ENCODE measurements at regions not wholly inside any gene's neighbourhood (a gene's known extent, or its start where the extent isn't known, plus 50 kb on each side); places are given as distances from the start of the nearest gene placed in this dataset.

DNA sequence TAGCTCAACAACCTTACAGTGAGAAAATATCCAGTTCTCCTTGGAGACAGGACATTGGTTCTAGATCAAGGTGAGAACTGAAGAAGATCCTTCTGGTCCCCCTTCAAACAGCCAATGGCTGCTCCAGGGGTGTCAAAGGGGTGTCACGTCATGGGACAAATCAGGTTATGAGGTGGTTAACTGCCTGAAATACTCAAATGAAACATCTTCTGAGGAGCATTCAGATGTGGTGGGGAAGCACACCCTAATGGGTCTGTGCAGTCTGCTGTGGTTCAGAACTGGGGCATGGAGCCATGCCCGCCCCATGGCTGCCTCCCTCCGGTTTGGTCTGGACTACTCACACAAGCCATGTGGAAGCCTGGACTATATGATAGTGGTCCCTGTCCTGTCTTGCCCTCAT, 52.4 kb upstream of the PARP11 start:
- no TSS peak for BruUV-seq (replicated peaks)
- Histone ChIP-seq H3K79me2 (ENCODE audit: low read depth) (no peaks in the 10 kb centered on the region), H3K4me2 (no peak overlapping the region), H3F3A (ENCODE audit: insufficient read depth, low read depth) (no peaks in the 10 kb centered on the region), H2AFZ (no peak overlapping the region), H3K36me3 (ENCODE audit: low read depth) (no peaks in the 10 kb centered on the region), H3K9me3 (ENCODE audit: insufficient read depth, low read depth) (no peaks in the 10 kb centered on the region), H3K9me2 (ENCODE audit: insufficient read depth) (no peaks in the 10 kb centered on the region), H3K4me3 (no peak overlapping the region), H4K20me1 (ENCODE audit: insufficient read depth) (no peaks in the 10 kb centered on the region), H3K4me1 (replicated peaks; ENCODE audit: insufficient read depth) (no peaks in the 10 kb centered on the region), H3K27me3 (ENCODE audit: insufficient read depth, low read depth) (peaks cover 81% of the 10 kb centered on the region), H3K27ac (no peak overlapping the region)
- DNase-seq = no peak
- ChIA-PET CTCF (no interaction called here), POLR2A (ENCODE audit: unreplicated experiment) (no interaction called here)
- intact Hi-C loops (cut with micrococcal nuclease; ENCODE audit: unreplicated experiment) = no loop called here
- TF ChIP-seq EZH2 (IDR thresholded peaks at IDR 0.05; ENCODE audit: low read depth) = no peak
- TF ChIP-seq, protein P1, sequence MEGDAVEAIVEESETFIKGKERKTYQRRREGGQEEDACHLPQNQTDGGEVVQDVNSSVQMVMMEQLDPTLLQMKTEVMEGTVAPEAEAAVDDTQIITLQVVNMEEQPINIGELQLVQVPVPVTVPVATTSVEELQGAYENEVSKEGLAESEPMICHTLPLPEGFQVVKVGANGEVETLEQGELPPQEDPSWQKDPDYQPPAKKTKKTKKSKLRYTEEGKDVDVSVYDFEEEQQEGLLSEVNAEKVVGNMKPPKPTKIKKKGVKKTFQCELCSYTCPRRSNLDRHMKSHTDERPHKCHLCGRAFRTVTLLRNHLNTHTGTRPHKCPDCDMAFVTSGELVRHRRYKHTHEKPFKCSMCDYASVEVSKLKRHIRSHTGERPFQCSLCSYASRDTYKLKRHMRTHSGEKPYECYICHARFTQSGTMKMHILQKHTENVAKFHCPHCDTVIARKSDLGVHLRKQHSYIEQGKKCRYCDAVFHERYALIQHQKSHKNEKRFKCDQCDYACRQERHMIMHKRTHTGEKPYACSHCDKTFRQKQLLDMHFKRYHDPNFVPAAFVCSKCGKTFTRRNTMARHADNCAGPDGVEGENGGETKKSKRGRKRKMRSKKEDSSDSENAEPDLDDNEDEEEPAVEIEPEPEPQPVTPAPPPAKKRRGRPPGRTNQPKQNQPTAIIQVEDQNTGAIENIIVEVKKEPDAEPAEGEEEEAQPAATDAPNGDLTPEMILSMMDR (conservative IDR thresholded peaks at IDR 0.05) = no peak

DNA sequence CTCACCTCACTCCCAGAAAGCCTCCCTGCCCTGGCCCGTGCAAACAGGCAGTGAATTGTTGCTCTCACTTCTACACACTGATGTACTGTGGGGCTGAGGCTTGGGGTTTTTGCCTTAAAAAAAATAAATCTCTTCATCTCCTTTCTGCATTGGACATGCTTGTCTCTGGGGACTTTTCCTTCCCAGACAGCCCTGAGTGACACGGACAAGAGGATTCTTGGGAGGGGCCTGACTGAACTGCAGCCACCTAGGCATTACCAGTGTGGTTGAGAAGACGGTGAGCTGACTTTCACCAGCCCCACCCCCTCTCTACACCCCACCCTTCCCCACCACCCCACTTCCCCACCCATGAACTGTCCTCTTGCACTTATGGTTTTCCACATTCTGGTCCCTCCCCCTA, 51.6 kb upstream of the PARP11 start:
- H3K4me1 ChIP-seq (replicated peaks; ENCODE audit: insufficient read depth) = no peaks in the 10 kb centered on the region

DNA sequence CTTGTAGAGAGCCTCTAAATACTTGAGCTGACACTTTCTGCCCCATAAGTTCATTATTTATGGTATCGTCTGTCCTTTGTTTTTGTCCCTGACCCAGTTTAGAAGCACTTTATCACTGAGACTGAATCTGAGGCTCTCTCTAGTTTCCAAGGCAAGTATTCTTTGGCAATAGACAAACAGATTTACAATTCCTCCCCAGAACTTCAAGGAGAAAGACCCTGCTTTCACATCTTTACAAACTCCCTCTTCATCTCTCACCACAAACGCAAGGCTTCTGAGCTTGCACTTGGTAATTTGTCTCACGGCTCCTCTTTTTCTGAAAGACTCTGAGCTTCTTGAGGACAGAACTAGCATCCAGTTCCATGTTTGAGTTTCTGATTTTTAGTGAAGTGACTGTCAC, 49.8 kb upstream of the PARP11 start:
- intact Hi-C loops (cut with micrococcal nuclease; ENCODE audit: unreplicated experiment) = no loop called here
- DNase-seq = no peak
- no peaks in the 10 kb centered on the region for H3K36me3 ChIP-seq (ENCODE audit: low read depth)
- H3F3A ChIP-seq (ENCODE audit: insufficient read depth, low read depth) = no peaks in the 10 kb centered on the region
- H3K9me2 ChIP-seq (ENCODE audit: insufficient read depth) = no peaks in the 10 kb centered on the region
- H4K20me1 ChIP-seq (ENCODE audit: insufficient read depth) = no peaks in the 10 kb centered on the region
- peaks cover 81% of the 10 kb centered on the region for H3K27me3 ChIP-seq (ENCODE audit: insufficient read depth, low read depth)
- no peak overlapping the region for H3K27ac ChIP-seq
- no peaks in the 10 kb centered on the region for H3K9me3 ChIP-seq (ENCODE audit: insufficient read depth, low read depth)
- H3K4me3 ChIP-seq = no peak overlapping the region
- POLR2A ChIA-PET (ENCODE audit: unreplicated experiment) = no interaction called here
- H3K4me1 ChIP-seq (replicated peaks; ENCODE audit: insufficient read depth) = no peaks in the 10 kb centered on the region
- H2AFZ ChIP-seq = no peak overlapping the region
- TF ChIP-seq, protein P1 (conservative IDR thresholded peaks at IDR 0.05) = no peak
- no peak for TF ChIP-seq EZH2 (IDR thresholded peaks at IDR 0.05; ENCODE audit: low read depth)
- CTCF ChIA-PET = no interaction called here
- no TSS peak for BruUV-seq (replicated peaks)
- H3K4me2 ChIP-seq = no peak overlapping the region
- H3K79me2 ChIP-seq (ENCODE audit: low read depth) = no peaks in the 10 kb centered on the region

More for the DNA sequence above, 51.6 kb upstream of the PARP11 start:
- no peaks in the 10 kb centered on the region for H4K20me1 ChIP-seq (ENCODE audit: insufficient read depth)
- H3K4me3 ChIP-seq = no peak overlapping the region
- ChIA-PET POLR2A (ENCODE audit: unreplicated experiment) (no interaction called here), CTCF (no interaction called here)
- H3F3A ChIP-seq (ENCODE audit: insufficient read depth, low read depth) = no peaks in the 10 kb centered on the region
- no peaks in the 10 kb centered on the region for H3K9me2 ChIP-seq (ENCODE audit: insufficient read depth)
- no peak overlapping the region for H3K4me2 ChIP-seq
- H3K79me2 ChIP-seq (ENCODE audit: low read depth) = no peaks in the 10 kb centered on the region
- H2AFZ ChIP-seq = no peak overlapping the region
- TF ChIP-seq, protein P1 (conservative IDR thresholded peaks at IDR 0.05) = no peak
- no peak for TF ChIP-seq EZH2 (IDR thresholded peaks at IDR 0.05; ENCODE audit: low read depth)
- intact Hi-C loops (cut with micrococcal nuclease; ENCODE audit: unreplicated experiment) = no loop called here
- H3K27ac ChIP-seq = no peak overlapping the region
- no peaks in the 10 kb centered on the region for H3K9me3 ChIP-seq (ENCODE audit: insufficient read depth, low read depth)
- no peaks in the 10 kb centered on the region for H3K36me3 ChIP-seq (ENCODE audit: low read depth)
- no TSS peak for BruUV-seq (replicated peaks)
- DNase-seq = no peak
- peaks cover 82% of the 10 kb centered on the region for H3K27me3 ChIP-seq (ENCODE audit: insufficient read depth, low read depth)

Data from PC-9 (cell line).